GM19035 (cell line): ENCODE measurements at regions not wholly inside any gene's neighbourhood (a gene's known extent, or its start where the extent isn't known, plus 50 kb on each side); places are given as distances from the start of the nearest gene placed in this dataset.
"Not testable (repeated sequence)": the region's sequence is repeated elsewhere in the genome, so short reads cannot be mapped to it uniquely, and the experiment has no call there.

ENCODE experiments used
- ATAC-seq: cut with Tn5 transposase; IDR thresholded peaks from one replicate; pipeline ENCODE4 v1.9.1; 2021; ENCODE audit not compliant: unreplicated experiment

- no peak for ATAC-seq
These were observed 111.3 kb upstream of the ADRA1B start for GRCh38 chr5:159805021-159805420.

GRCh38 chr5:159807135-159807534 is 109.1 kb upstream of the ADRA1B start:
- ATAC-seq: not testable (repeated sequence)

- no peak for ATAC-seq
These were observed 108.7 kb upstream of the ADRA1B start for GRCh38 chr5:159807586-159807985.

- no peak for ATAC-seq
These were observed 104.6 kb upstream of the ADRA1B start for GRCh38 chr5:159811712-159812111.

GRCh38 chr5:159812759-159813158 is 103.5 kb upstream of the ADRA1B start:
- ATAC-seq: not testable (repeated sequence)

GRCh38 chr5:159814222-159814621 is 102.1 kb upstream of the ADRA1B start:
- ATAC-seq: no peak

GRCh38 chr5:159814805-159815585 is 101.3 kb upstream of the ADRA1B start:
- no peak for ATAC-seq

- no peak for ATAC-seq
These were observed 98.8 kb upstream of the ADRA1B start for GRCh38 chr5:159817262-159818029.

- no peak for ATAC-seq
These were observed 96.5 kb upstream of the ADRA1B start for GRCh38 chr5:159819591-159820411.

GRCh38 chr5:159820692-159821091 is 95.6 kb upstream of the ADRA1B start:
- no peak for ATAC-seq

- ATAC-seq: no peak
These were observed 94.8 kb upstream of the ADRA1B start for GRCh38 chr5:159821461-159821940.

- ATAC-seq: no peak
These were observed 91.8 kb upstream of the ADRA1B start for GRCh38 chr5:159824188-159825161.

GRCh38 chr5:159825551-159826051 is 90.7 kb upstream of the ADRA1B start:
- ATAC-seq: no peak

GRCh38 chr5:159826351-159827214 is 89.7 kb upstream of the ADRA1B start:
- peak; percentile 93 for ATAC-seq

GRCh38 chr5:159827861-159828260 is 88.4 kb upstream of the ADRA1B start:
- ATAC-seq: no peak

GRCh38 chr5:159832073-159832472 is 84.2 kb upstream of the ADRA1B start:
- no peak for ATAC-seq

- ATAC-seq: no peak
These were observed 83.2 kb upstream of the ADRA1B start for GRCh38 chr5:159833088-159833487.

GRCh38 chr5:159833846-159834245 is 82.4 kb upstream of the ADRA1B start:
- no peak for ATAC-seq

- ATAC-seq: no peak
These were observed 80.7 kb upstream of the ADRA1B start for GRCh38 chr5:159835548-159835947.
